ENCODE measurements at regions not wholly inside any gene's neighbourhood (a gene's known extent, or its start where the extent isn't known, plus 50 kb on each side); places are given as distances from the start of the nearest gene placed in this dataset.

DNA sequence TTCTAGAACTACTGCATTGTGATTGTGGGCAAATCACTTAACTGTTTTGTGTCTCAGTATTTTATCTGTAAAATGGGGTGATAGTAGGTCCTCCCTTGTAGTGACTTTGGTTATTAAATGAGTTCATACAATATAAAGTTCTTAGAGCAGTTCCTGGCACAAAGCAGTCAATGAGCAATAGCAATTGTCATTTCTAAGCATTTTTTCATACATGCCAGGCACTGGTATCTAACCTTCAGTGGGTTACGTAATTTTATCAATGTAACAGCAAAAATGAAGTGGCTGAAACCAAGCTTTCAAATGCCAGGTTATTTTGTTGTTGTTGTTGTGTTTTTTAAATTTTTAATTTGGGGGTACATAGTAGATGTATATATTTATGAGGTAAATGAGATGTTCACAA lies 401.9 kb downstream of the MEIS1 start:
- no peak for TF ChIP-seq POLR2A (IDR thresholded peaks at IDR 0.05)
- TF ChIP-seq, protein P1, sequence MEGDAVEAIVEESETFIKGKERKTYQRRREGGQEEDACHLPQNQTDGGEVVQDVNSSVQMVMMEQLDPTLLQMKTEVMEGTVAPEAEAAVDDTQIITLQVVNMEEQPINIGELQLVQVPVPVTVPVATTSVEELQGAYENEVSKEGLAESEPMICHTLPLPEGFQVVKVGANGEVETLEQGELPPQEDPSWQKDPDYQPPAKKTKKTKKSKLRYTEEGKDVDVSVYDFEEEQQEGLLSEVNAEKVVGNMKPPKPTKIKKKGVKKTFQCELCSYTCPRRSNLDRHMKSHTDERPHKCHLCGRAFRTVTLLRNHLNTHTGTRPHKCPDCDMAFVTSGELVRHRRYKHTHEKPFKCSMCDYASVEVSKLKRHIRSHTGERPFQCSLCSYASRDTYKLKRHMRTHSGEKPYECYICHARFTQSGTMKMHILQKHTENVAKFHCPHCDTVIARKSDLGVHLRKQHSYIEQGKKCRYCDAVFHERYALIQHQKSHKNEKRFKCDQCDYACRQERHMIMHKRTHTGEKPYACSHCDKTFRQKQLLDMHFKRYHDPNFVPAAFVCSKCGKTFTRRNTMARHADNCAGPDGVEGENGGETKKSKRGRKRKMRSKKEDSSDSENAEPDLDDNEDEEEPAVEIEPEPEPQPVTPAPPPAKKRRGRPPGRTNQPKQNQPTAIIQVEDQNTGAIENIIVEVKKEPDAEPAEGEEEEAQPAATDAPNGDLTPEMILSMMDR (IDR thresholded peaks at IDR 0.05) = no peak
